Heart right ventricle (tissue), 16 donors: ENCODE measurements at regions not wholly inside any gene's neighbourhood (a gene's known extent, or its start where the extent isn't known, plus 50 kb on each side); places are given as distances from the start of the nearest gene placed in this dataset.

ENCODE experiments used
- ATAC-seq, 8 donors: fragments of 200-7000 bp; cut with Tn5 transposase; one replicate each; pipeline ENCODE4 v1.9.1; 2020; ENCODE audit warnings: mild to moderate bottlenecking in 8 of 8, moderate library complexity in 8 of 8, moderate number of reproducible peaks in 1 of 8
- DNase-seq, 2 donors: peaks; one replicate each; pipeline ENCODE4 v3.0.0-alpha.2; 2020
- H3K27ac ChIP-seq, 10 donors: fragments of 200-600 bp; sonication (generic) in 2 of 10; one replicate each; pipeline versions ENCODE4 v1.5.0 to v1.8.0; 2020 to 2022; ENCODE audit warnings: mild to moderate bottlenecking in 3 of 10
- H3K27me3 ChIP-seq, 7 donors: fragments of 200-600 bp; one replicate each; pipeline ENCODE4 v1.8.0; 2021 to 2022; ENCODE audit warnings: mild to moderate bottlenecking in 2 of 7
- H3K36me3 ChIP-seq, 9 donors: fragments of 200-600 bp; sonication (generic) in 1 of 9; one replicate each; pipeline versions ENCODE4 v1.5.0 to v1.8.0; 2020 to 2022; ENCODE audit warnings: mild to moderate bottlenecking in 2 of 9
- H3K4me1 ChIP-seq, 9 donors: fragments of 200-600 bp; sonication (generic) in 1 of 9; one replicate each; pipeline versions ENCODE4 v1.5.0 to v1.8.0; 2020 to 2022; ENCODE audit warnings: mild to moderate bottlenecking in 4 of 9
- H3K4me3 ChIP-seq, 10 donors: fragments of 200-600 bp; sonication (generic) in 2 of 10; one replicate each; pipeline versions ENCODE4 v1.5.0 to v1.8.0; 2020 to 2022; ENCODE audit warnings: mild to moderate bottlenecking in 7 of 10, moderate library complexity in 2 of 10
- H3K9me3 ChIP-seq, 11 donors: fragments of 200-600 bp in 10 of 11; sonication (generic) in 2 of 11; one replicate each; pipeline versions ENCODE4 v1.5.0 to v1.8.0; 2013 to 2022; ENCODE audit warnings: mild to moderate bottlenecking in 2 of 11, control low read depth in 1 of 11, moderate library complexity in 1 of 11
- WGBS, 2 donors: extraction: QIAGEN DNeasy Blood & Tissue Kit; methylation state at CpG; one replicate each; pipeline ENCODE4 v1.1.7; 2013; ENCODE audit warnings: inconsistent platforms in 1 of 2; 5-methylcytosine and 5-hydroxymethylcytosine counted together
- intact Hi-C, 10 donors: fragments of 100-400 bp; cut with DNase I; formaldehyde crosslinking; loops; one replicate each; pipeline versions ENCODE4 v1.11.1 to v1.14.2; 2022
- TF ChIP-seq, protein P1 (sequence below), 9 donors: fragments of 200-600 bp; sonication (generic) in 2 of 9; IDR thresholded peaks; one replicate each; pipeline versions ENCODE4 v1.5.0 to v1.8.0; 2021 to 2022; ENCODE audit warnings: antibody characterized with exemption in 9 of 9, mild to moderate bottlenecking in 5 of 9, moderate library complexity in 1 of 9
- donor health status: Arrhythmogenic right ventricular cardiomyopathy.
- donor health status: ischemic (EF 13 %, LVEDD 7.1; RV severe dilation, severe dysfunction).
- donor health status: healthy with polysubstance abuse.
- donor health status: DM: no; HTN: yes; CAD: no.
- donor health status: DM: no; HTN: no; CAD: no.
- donor health status: ischemic (EF 25% LVEDD 6.9; RV normal size, moderate dysfunction).
- donor health status: ischemic (EF 25% LVEDD 5.7; RV mildly dilated, moderate dysfunction).
- donor health status: healthy.
- donor health status: DM: yes; HTN: yes; CAD: no.
- donor health status: Ischemic cardiomyopathy.
- donor health status: ischemic (EF 35%, LVEDD 5.7; RV mildly dilated, moderate dysfunction).
- donor health status: nonischemic (EF 11% LVEDD 7.7; RV severe dilation, severe dysfunction).
- donor health status: DM: yes; HTN: yes; CAD: no.
- donor health status: PGD.
- donor health status: ischemic (EF 29% LVEDD 5.4; RV normal size, mild dysfunction).
- donor health status: nonischemic (EF 23%, LVEDD 6.1; RV moderate dilation, normal function).

DNA sequence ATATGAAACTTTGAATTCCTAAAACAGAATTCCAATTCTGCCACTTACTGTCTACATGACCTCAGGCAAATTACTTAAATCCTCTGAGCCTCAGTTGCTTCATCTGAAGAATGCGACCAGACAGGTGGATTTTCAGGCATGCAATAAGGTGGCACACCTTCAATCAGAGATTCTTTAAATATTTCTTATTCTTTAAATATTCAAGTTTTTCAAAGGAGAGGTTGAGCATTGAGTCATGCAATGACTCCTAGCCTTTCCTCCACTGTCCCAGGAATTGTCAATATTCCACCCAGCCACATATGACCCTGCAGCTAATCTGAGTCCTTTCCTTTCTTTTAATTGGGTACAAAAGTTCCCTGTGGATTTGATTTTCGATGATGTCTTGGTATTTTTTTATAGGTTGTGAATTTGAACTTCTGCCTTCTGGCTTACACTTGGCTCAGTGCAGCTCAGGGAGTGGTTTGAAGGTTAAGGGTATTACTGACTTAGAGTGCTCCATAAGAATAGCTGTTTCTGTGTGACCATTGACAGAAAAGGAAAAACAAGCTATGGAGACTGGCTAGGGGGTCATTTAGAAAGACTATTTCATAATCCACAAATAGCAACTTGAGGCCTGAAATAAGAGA is 52.2 kb upstream of the PRDX6 start:
- peaks cover 0 to 6% (median 0%) of the 10 kb centered on the region in 9 donors for H3K36me3 ChIP-seq
- peaks cover 0 to 35% (median 14%) of the 10 kb centered on the region in 9 donors for H3K4me1 ChIP-seq
- intact Hi-C loops: loop anchor here in 6 of 10 donors (5.0 to 10.0 kb wide), 7 partner anchors 397 to 790 kb away; partner anchors contain the start of genes CENPL (in 2 of the 6) and DARS2 (in 2 of the 6)
- no peaks in the 10 kb centered on the region for H3K9me3 ChIP-seq
- 86% methylated on average over 2 of the region's 2 CpGs for WGBS, 2 donors
- no peak for DNase-seq
- no peak overlapping the region for H3K4me3 ChIP-seq
- no peak for ATAC-seq
- no peaks in the 10 kb centered on the region for H3K27me3 ChIP-seq
- no peak overlapping the region for H3K27ac ChIP-seq
- TF ChIP-seq, protein P1, sequence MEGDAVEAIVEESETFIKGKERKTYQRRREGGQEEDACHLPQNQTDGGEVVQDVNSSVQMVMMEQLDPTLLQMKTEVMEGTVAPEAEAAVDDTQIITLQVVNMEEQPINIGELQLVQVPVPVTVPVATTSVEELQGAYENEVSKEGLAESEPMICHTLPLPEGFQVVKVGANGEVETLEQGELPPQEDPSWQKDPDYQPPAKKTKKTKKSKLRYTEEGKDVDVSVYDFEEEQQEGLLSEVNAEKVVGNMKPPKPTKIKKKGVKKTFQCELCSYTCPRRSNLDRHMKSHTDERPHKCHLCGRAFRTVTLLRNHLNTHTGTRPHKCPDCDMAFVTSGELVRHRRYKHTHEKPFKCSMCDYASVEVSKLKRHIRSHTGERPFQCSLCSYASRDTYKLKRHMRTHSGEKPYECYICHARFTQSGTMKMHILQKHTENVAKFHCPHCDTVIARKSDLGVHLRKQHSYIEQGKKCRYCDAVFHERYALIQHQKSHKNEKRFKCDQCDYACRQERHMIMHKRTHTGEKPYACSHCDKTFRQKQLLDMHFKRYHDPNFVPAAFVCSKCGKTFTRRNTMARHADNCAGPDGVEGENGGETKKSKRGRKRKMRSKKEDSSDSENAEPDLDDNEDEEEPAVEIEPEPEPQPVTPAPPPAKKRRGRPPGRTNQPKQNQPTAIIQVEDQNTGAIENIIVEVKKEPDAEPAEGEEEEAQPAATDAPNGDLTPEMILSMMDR (IDR thresholded peaks at IDR 0.05): no peak

DNA sequence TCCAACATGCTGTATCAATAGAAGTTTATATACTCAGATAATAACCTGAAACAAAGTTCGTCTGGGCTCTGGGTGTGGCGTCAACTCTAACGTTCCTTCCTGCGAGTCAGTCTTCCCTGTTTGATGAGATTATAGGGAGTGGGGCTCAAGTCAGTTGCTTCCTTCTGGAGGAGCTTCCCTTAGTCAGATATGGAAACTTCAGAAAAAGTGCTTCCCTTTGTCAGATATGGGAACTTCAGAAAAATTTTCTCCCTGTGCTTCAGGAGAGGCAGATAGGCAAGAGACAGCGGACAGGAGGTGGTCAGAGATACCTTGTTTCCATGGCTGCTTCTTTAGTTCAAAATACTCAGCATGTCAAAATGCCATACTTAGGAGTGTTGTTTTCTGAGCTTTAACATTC is 51.1 kb upstream of the PRDX6 start:
- Histone ChIP-seq H3K27me3 (no peaks in the 10 kb centered on the region), H3K4me3 (no peak overlapping the region), H3K4me1 (peaks cover 5 to 38% (median 25%) of the 10 kb centered on the region in 9 donors), H3K36me3 (peaks cover 0 to 6% (median 0%) of the 10 kb centered on the region in 9 donors), H3K9me3 (no peaks in the 10 kb centered on the region), H3K27ac (no peak overlapping the region)
- intact Hi-C loops: loop anchor here in 5 of 10 donors (5.0 to 10.0 kb wide), 5 partner anchors 396 to 789 kb away; partner anchors contain the start of genes CENPL (in 2 of the 5) and DARS2 (in 2 of the 5)
- TF ChIP-seq, protein P1 (IDR thresholded peaks at IDR 0.05): no peak
- DNase-seq: no peak
- 66 to 75% methylated on average over 5 of the region's 5 CpGs for WGBS, 2 donors
- ATAC-seq: no peak

DNA sequence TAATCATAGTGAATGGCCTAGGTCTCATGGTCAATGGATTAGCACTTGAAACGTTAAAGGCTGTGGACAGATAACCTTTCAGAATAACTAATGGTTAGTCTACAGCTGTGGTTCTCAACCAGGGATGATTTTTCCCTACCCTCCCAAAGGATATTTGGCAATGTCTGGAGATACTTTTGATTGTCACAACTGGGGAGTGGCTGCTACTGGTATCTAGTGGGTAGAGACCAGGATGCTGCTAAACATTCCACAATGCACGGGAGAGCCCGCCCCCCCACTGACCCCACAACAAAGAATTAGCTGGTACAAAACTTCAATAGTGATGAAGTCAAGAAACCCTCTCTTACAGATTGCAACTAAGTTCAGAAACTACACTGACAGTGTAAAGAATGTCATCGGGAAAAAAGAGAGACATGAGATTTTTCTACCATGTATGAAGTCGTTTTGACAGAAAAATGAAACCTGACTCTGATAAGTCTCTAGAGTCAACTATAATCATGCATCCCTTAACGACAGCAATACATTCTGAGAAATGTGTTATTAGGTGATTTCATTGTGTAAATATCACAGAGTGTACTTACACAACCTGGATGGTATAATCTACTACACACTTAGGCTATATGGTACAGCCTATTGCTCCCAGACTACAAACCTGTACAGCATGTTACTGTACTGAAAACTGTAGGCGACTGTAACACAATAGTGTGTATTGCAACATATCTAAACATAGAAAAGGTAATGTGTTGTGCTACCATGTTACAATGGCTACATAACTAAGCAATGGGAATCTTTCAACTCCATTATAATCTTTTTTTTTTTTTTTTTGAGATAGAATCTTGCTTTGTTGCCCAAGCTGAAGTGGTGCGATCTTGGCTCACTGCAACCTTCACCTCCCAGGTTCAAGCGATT is 49.7 kb upstream of the PRDX6 start:
- DNase-seq: no peak

More for the DNA sequence above, 49.7 kb upstream of the PRDX6 start:
- H3K36me3 ChIP-seq: peaks cover 0 to 3% (median 0%) of the 10 kb centered on the region in 9 donors
- ATAC-seq: no peak
- no peaks in the 10 kb centered on the region for H3K27me3 ChIP-seq
- WGBS, 2 donors: 74 to 85% methylated on average over 9 of the region's 9 CpGs
- H3K9me3 ChIP-seq: no peaks in the 10 kb centered on the region
- no peak overlapping the region for H3K27ac ChIP-seq
- TF ChIP-seq, protein P1 (IDR thresholded peaks at IDR 0.05): no peak
- no peak overlapping the region for H3K4me3 ChIP-seq
- intact Hi-C loops: loop anchor here in 6 of 10 donors (2.0 to 10.0 kb wide), 6 partner anchors 287 to 787 kb away; partner anchors contain the start of genes CENPL (in 2 of the 6), DARS2 (in 2 of the 6) and KLHL20 (in 1 of the 6)
- H3K4me1 ChIP-seq: peaks cover 5 to 37% (median 29%) of the 10 kb centered on the region in 9 donors
